HG03097 (cell line): ENCODE measurements at regions not wholly inside any gene's neighbourhood (a gene's known extent, or its start where the extent isn't known, plus 50 kb on each side); places are given as distances from the start of the nearest gene placed in this dataset.

Source experiments
- ATAC-seq: cut with Tn5 transposase; IDR thresholded peaks from one replicate; pipeline ENCODE4 v1.9.1; 2021; ENCODE audit not compliant: unreplicated experiment, low FRiP score

DNA sequence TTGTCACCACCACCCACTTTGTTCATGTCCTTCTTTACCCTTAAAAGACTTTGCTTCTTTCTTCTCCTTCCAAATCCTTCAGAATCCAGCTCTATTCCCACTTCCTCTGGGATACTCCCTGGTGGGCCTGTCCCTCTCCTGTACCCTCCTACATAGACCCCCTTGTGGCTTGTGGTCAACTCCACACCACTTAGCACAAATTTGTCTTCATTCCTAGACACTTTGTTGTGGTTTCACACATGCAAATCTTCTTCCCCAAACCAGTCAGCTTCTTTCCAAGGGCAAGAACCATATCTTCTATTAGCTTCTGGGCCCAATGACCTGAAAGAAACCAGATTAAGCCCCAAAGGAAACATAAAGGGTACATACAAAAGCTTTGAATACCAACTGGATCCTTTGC is 342.4 kb downstream of the TNS1 start:
- no peak for ATAC-seq

- no peak for ATAC-seq
Measured at GRCh38 chr2:217658806-217659205, 344.0 kb downstream of the TNS1 start.

GRCh38 chr2:217657252-217657651 is 345.5 kb downstream of the TNS1 start:
- ATAC-seq: no peak

DNA sequence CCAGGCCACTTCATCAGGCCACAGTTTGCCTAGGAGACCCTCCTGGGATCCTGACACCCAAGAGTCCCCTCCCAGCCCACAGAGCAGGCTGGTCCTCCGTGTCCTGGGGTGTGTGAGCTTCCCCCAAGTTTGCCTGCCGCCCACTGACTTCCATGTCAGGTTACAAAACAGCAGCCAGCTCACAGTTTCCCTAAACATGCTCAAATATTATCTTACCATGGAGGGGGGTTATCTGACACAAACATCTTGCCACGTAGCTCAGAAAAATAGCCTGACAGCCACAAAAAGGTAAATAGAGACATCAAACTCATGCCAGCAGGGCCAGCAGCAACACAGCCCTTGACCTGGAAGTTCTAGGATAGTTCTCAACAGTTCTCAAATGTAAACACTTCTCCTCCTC is 346.5 kb downstream of the TNS1 start:
- ATAC-seq: no peak

GRCh38 chr2:217655651-217656050 is 347.1 kb downstream of the TNS1 start:
- ATAC-seq: no peak

- ATAC-seq: no peak
Measured at GRCh38 chr2:217654168-217654567, 348.6 kb downstream of the TNS1 start.

DNA sequence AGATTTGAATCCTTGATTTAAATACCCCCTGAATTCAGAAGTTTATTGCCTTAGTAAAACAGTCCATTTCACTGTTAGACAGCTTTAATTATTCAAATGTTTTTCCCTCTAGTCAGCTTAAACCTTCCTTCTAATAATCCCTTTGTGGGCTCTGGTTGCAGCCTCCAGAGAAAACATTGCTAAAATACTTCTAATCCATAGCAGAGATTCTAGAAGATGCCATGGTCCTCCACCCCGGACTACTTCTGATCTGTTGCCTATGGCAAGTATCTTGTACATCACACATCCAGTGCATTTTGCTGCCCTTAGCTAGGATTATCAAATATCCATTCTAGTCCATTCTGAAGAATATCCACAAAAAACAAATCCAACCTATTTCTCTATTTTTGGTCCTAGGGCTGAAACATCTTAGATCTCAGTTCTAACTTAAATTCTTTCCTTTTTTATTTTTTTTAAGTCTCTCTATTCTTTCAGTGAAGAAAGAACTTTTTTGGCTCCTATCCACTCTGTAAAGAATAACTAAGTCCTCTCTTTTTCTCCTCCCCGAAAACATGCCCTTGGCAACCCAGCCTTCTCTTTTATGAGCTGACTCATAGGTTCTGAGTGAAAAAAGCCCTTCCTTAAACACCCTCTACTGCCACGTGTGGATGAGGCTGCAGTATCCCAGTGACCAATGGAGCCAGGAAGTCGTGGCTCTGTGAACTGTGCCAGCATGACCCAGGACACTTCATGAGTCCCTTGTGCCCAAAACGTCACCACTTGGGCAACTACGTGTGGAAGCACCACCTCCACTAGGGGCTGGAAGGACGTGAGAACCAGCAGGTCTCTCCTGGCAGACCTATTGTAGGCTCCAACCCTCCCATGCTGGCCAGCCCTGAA is 349.8 kb downstream of the TNS1 start:
- no peak for ATAC-seq

- no peak for ATAC-seq
Measured at GRCh38 chr2:217650716-217651360, 352.0 kb downstream of the TNS1 start.

DNA sequence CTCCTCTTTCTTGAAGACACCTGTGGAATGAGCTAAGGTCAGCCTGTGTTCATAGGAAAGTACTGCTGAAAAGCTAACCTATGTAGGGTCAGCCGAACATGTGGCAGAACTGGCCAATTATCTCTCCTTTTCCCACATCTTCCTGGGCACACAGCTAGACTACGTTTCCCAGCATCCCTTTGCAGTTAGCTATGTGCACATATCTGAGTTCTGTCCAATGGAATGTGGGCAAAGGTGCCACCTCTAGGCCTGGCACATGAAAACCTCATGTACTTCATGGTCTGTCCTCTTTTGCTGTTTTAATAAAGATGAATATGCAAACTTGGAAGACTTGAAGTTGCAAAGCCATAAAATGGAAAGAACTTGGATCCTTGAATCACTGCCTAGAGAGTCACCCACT is 352.6 kb downstream of the TNS1 start:
- no peak for ATAC-seq

- ATAC-seq: no peak
Measured at GRCh38 chr2:217647925-217648324, 354.9 kb downstream of the TNS1 start.

GRCh38 chr2:217647226-217647625 is 355.6 kb downstream of the TNS1 start:
- ATAC-seq: no peak

- ATAC-seq: no peak
Measured at GRCh38 chr2:217645896-217646295, 356.9 kb downstream of the TNS1 start.

DNA sequence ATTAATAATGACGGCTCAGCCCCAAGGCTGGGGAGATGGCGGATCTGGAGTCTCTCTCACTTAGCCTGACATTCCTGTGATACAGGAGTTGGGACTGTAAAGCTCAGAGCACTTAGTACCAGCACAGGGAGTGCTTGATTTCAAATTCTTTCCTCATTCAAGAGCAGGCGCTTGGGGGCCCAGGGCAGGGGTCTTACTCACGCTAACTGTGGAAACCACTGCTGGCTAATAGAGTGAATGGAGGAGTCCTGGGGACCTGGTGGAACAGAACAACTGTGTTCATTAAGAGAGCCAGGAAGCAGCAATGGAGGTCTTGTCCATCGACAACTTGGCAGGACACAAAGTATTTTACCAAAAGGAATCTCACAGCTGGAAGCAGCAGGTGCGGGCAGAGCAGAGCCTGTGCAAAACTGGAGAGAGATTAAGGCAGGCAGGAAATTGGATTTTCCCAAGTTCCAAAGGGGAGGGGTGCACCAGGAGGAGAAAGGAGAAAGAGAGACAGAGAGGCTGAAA is 358.9 kb downstream of the TNS1 start:
- ATAC-seq: no peak

GRCh38 chr2:217642944-217643343 is 359.9 kb downstream of the TNS1 start:
- no peak for ATAC-seq

- ATAC-seq: no peak
Measured at GRCh38 chr2:217641960-217642359, 360.8 kb downstream of the TNS1 start.

DNA sequence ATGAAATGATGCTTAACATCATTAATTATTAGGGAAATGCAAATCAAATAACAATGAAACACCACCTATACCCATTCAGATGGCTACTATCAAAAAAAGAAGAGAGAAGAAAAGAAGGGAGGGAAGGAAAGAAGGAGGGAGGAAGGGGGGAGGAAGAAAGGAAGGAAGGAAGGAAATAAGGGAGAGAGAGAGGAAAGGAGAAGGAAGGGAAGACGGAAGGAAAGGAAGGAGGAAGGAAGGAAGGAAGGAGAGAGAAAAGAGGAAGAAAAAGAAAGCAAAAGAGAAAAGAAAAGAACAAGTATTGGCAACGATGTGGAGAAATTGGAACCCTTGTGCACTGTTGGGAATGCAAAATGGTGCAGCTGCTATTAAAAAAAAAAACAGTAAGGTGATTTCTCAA is 363.3 kb downstream of the TNS1 start:
- ATAC-seq: no peak

GRCh38 chr2:217638533-217638932 is 364.3 kb downstream of the TNS1 start:
- no peak for ATAC-seq

GRCh38 chr2:217638031-217638430 is 364.8 kb downstream of the TNS1 start:
- ATAC-seq: no peak

- ATAC-seq: no peak
Measured at GRCh38 chr2:217636991-217637561, 365.7 kb downstream of the TNS1 start.

DNA sequence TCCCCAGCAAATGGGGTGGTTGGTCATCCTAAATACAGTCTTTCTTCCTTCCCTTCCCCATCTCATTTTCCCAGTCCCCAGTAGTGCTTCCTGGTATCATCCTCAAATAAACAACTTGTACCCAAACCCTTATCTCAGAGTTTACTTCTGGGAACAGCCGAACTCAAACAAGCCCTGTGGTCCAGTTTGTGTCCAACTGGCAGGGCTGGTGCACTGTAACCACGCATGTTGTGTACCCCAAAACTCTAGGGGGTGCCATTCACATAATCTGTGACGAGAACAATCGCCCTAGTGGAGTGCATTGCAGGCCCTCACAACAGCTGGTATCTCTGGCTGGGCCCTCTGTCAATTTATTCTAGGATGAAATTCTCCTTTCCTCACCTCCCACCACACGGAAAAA is 366.2 kb downstream of the TNS1 start:
- ATAC-seq: no peak

GRCh38 chr2:217634871-217635270 is 367.9 kb downstream of the TNS1 start:
- ATAC-seq: no peak

DNA sequence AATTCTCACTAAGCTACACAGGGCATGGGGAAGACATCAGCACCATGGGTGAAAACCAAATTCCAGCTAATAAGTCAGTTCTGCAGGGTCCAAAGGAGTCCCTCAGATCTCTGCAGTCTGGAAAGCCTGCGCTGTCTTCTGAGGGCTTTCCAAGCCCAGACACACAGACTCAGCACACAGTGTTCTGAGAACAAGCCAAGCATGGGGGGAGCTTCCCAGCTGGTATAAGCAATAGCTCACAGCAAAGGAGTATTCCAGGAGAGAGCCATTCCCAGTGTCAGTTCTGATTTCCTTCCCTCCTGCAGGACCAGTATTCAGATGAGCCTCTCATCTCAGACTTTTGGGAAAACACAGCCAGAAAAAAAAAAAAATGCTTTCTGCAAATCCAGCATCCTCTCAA is 370.8 kb downstream of the TNS1 start:
- ATAC-seq: no peak
